ENCODE measurements at regions not wholly inside any gene's neighbourhood (a gene's known extent, or its start where the extent isn't known, plus 50 kb on each side); places are given as distances from the start of the nearest gene placed in this dataset.

DNA sequence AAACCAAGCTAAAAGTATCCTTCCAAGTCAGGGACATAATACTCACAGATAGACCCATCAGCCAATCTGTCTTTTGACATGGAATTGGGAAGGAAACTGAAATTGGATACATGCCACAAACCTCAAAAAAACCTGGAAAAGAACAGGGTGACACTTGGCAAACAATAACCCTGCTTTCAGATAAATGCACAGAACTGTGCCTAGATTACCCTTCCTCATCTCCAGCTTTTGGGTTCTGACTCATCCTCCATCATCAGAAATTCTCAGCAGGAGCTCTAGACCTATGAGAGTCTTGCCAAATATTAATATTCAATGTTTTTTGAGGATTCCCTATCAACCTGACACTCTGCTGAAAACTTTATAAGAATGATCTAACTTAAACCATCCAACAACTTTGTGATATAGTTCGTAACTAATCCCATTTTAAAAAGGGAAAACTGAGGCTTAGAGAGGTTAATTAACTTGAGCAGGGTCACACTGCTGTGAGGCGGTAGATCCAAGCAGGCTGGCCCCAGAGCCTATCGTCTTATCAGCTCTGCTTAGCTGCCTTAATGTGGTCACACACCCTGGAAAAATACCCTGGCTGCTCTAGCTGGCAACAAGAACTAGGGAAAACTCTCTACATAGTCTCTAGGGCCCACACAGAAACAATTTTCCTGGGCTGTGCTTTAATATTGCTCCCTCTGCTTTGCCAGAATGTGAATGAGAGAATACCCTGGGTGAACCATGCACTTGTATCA, 157.0 kb upstream of the TRPC7 start:
- Mint-ChIP-seq H3K4me1 (no peaks in the 10 kb centered on the region), H3K4me3 (no peak overlapping the region), H3K9me3 (no peaks in the 10 kb centered on the region), H3K27ac (ENCODE audit: unreplicated experiment) (no peak overlapping the region), H3K27me3 (ENCODE audit: low read depth) (peaks cover 14% of the 10 kb centered on the region), H3K36me3 (ENCODE audit: low read depth) (no peaks in the 10 kb centered on the region)
- DNase-seq (ENCODE audit: low read depth, low spot score), result no peak
- TF ChIP-seq, protein P1, sequence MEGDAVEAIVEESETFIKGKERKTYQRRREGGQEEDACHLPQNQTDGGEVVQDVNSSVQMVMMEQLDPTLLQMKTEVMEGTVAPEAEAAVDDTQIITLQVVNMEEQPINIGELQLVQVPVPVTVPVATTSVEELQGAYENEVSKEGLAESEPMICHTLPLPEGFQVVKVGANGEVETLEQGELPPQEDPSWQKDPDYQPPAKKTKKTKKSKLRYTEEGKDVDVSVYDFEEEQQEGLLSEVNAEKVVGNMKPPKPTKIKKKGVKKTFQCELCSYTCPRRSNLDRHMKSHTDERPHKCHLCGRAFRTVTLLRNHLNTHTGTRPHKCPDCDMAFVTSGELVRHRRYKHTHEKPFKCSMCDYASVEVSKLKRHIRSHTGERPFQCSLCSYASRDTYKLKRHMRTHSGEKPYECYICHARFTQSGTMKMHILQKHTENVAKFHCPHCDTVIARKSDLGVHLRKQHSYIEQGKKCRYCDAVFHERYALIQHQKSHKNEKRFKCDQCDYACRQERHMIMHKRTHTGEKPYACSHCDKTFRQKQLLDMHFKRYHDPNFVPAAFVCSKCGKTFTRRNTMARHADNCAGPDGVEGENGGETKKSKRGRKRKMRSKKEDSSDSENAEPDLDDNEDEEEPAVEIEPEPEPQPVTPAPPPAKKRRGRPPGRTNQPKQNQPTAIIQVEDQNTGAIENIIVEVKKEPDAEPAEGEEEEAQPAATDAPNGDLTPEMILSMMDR (conservative IDR thresholded peaks at IDR 0.05), result no peak

DNA sequence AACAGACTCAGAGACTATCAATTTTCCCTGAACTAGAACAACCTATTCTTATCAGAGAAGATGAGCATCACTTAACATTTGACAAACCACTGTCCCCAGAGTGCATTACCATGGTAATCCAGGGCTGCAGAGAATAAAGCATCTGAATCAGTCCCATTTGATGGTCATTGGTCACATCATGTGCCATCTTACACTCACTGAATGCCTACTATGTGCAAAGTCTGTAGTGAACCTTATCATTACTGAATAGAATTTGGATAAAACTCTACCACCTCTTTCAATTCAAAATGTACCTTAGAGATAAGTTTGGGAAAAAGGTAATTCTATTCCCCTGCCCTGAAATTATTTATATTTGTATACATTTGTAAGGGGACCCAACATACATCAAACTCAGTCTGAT, 156.4 kb upstream of the TRPC7 start:
- DNase-seq (ENCODE audit: low read depth, low spot score), result no peak
- TF ChIP-seq, protein P1 (conservative IDR thresholded peaks at IDR 0.05), result no peak
- Mint-ChIP-seq H3K4me3 (no peak overlapping the region), H3K4me1 (no peaks in the 10 kb centered on the region), H3K36me3 (ENCODE audit: low read depth) (no peaks in the 10 kb centered on the region), H3K9me3 (no peaks in the 10 kb centered on the region), H3K27ac (ENCODE audit: unreplicated experiment) (no peak overlapping the region), H3K27me3 (ENCODE audit: low read depth) (peaks cover 16% of the 10 kb centered on the region)

DNA sequence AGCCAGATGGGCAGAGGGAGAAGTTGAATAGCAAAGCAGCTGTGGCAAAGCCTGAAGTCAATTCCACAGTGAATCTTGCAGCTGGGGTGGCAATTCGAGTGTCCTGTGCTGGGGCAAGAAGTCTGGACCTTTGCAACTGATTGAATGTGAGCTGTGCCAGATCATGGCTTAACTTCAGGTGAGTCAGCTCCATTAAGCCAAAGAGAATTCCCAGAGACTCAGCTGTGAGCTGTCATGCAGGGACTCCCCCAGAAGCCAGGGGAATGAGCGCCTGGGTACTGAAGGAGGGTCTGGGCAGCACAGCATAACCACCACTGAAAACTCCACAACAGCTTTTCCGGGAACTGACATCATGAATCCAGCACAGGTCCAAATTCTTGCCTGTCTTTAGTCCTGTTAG, 153.5 kb upstream of the TRPC7 start:
- Mint-ChIP-seq H3K36me3 (ENCODE audit: low read depth) (no peaks in the 10 kb centered on the region), H3K27me3 (ENCODE audit: low read depth) (peaks cover 13% of the 10 kb centered on the region), H3K9me3 (no peaks in the 10 kb centered on the region), H3K4me1 (no peaks in the 10 kb centered on the region), H3K4me3 (no peak overlapping the region), H3K27ac (ENCODE audit: unreplicated experiment) (no peak overlapping the region)
- TF ChIP-seq, protein P1 (conservative IDR thresholded peaks at IDR 0.05), result no peak
- no peak for DNase-seq (ENCODE audit: low read depth, low spot score)

DNA sequence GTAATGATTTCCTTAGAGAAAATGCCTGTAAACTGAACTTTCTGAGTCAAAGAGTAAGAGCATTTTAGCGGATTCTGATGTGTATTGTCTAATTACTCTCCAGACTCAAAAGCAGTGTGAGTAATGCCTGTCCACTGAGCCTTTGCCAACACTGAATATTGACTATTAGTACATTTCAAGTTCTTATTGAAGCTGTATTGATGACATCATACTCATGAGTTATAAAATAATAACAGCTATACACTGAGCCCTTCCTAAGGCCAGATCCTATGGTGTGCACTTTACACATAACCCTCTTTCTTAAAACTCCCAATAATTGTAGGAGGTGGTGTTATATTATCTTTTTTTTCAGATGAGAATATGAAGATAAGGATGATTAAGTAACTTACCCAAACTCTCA, 152.8 kb upstream of the TRPC7 start:
- no peak overlapping the region for H3K4me3 Mint-ChIP-seq
- TF ChIP-seq, protein P1 (conservative IDR thresholded peaks at IDR 0.05), result no peak
- DNase-seq (ENCODE audit: low read depth, low spot score), result no peak
- H3K27me3 Mint-ChIP-seq (ENCODE audit: low read depth), result peaks cover 10% of the 10 kb centered on the region
- H3K9me3 Mint-ChIP-seq, result no peaks in the 10 kb centered on the region
- no peaks in the 10 kb centered on the region for H3K36me3 Mint-ChIP-seq (ENCODE audit: low read depth)
- H3K27ac Mint-ChIP-seq (ENCODE audit: unreplicated experiment), result no peak overlapping the region
- no peaks in the 10 kb centered on the region for H3K4me1 Mint-ChIP-seq

DNA sequence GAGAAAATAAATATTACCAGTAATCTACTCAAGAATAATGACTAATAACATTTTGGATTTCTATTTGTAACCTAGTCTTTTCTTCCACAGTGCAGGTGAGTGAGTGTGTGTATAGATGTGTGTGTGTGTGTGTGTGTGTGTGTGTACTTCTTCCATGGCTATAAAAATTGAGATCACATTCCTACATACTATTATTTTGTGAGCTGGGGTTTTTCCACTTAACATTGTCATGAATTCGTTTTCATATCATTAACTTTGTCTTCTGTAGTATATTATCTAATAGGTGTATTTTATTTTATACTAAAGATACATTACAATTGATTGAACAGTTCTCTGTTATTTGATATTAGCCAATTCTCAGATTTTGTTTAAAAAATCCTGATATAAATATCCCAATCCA, 152.4 kb upstream of the TRPC7 start:
- TF ChIP-seq, protein P1 (conservative IDR thresholded peaks at IDR 0.05), result no peak
- peaks cover 10% of the 10 kb centered on the region for H3K27me3 Mint-ChIP-seq (ENCODE audit: low read depth)
- no peak overlapping the region for H3K27ac Mint-ChIP-seq (ENCODE audit: unreplicated experiment)
- H3K4me3 Mint-ChIP-seq, result no peak overlapping the region
- H3K36me3 Mint-ChIP-seq (ENCODE audit: low read depth), result no peaks in the 10 kb centered on the region
- no peak for DNase-seq (ENCODE audit: low read depth, low spot score)
- H3K9me3 Mint-ChIP-seq, result no peaks in the 10 kb centered on the region
- no peaks in the 10 kb centered on the region for H3K4me1 Mint-ChIP-seq

Data from neural crest cell (in vitro differentiated cells).